D721Med (cell line): ENCODE measurements at regions not wholly inside any gene's neighbourhood (a gene's known extent, or its start where the extent isn't known, plus 50 kb on each side); places are given as distances from the start of the nearest gene placed in this dataset.

Experiments used
- DNase-seq: peaks from one replicate; pipeline ENCODE4 v3.0.0; 2011; ENCODE audit warnings: low spot score; ENCODE audit not compliant: insufficient read length
- FAIRE-seq: peaks from 2 replicates; lab custom pipeline; 2011; peaks lifted over from hg19 to GRCh38; lab: Jason Lieb, UNC
- CTCF ChIP-seq: IDR thresholded peaks from 2 replicates; pipeline ENCODE4 v1.5.1; 2012; ENCODE audit warnings: mild to moderate bottlenecking, control low read depth; ENCODE audit not compliant: insufficient read depth; ENCODE audit errors: missing control alignments

GRCh38 chr3:28922376-28922775, 358.5 kb upstream of the RBMS3 start:
- TF ChIP-seq CTCF: no peak
- DNase-seq (no peak), FAIRE-seq (no peak)

DNA sequence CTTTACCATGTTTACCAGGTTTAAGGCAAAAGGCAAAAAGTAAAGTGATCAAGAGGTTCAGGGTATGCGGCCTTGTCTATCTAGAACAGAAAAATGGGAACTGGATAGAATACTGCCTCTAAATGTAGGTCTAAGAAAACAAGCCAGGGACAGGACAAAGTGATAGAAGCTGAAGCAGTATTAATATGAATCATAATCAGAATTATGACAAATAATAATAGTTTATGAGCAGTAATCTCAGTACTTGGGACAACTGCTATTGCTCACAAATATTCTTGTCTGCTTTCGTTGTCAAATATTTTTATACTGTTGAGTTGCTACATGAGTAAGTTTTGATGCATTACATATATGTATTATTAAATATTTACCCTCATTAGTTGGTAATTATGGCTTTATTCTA, 356.9 kb upstream of the RBMS3 start:
- no peak for FAIRE-seq
- DNase-seq: no peak
- no peak for TF ChIP-seq CTCF

GRCh38 chr3:28924744-28925360, 356.0 kb upstream of the RBMS3 start:
- TF ChIP-seq CTCF: no peak
- DNase-seq: no peak
- FAIRE-seq: no peak

GRCh38 chr3:28933337-28933736, 347.5 kb upstream of the RBMS3 start:
- FAIRE-seq (no peak), DNase-seq (no peak)
- TF ChIP-seq CTCF: no peak

GRCh38 chr3:28934126-28934813, 346.6 kb upstream of the RBMS3 start:
- no peak for TF ChIP-seq CTCF
- FAIRE-seq: no peak
- DNase-seq: no peak

DNA sequence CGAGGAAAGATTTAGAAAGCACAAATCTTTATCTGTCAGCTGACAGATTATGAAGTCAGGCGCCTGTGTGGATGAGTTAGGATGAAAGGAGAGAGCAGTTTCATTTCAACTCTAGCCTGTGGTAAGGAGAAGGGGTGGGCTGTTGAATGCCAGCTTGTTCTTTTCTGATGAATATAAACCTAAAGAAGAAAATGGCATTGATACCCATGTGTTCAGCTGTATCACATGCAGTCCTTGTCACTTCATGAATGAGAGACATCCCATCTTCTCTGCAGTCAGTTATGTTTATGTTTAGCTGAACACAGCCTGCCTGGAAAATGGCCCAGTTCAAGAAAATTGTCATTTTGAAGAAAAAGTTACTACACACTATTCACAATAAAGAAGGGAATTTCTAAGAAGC, 345.7 kb upstream of the RBMS3 start:
- peak; percentile 25 for FAIRE-seq
- no peak for DNase-seq
- no peak for TF ChIP-seq CTCF

DNA sequence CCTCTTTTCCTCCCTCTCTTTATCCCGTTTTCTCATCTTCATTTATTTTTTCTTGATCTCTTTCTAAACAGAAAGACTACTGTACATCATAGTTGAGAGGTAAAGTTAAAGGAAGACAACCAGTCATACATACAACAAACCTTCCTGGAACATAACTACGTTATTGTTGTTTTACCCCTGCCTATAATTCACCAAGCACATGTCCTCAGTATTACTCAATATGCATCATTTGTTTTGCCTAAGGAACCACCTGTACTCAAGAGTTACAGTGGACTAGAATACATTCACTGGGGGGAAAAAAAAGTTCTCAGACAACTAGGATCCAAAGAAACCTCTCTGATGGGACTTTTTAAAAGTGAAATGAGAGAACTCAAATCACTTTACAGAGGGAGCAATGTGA, 344.7 kb upstream of the RBMS3 start:
- FAIRE-seq (no peak), DNase-seq (no peak)
- no peak for TF ChIP-seq CTCF
